ENCODE measurements at regions not wholly inside any gene's neighbourhood (a gene's known extent, or its start where the extent isn't known, plus 50 kb on each side); places are given as distances from the start of the nearest gene placed in this dataset.

GRCh38 chr3:159174715-159175692 is 373.1 kb downstream of the MFSD1 start:
- no peak for TF ChIP-seq CTCF (IDR thresholded peaks at IDR 0.05)
- TF ChIP-seq POLR2A (IDR thresholded peaks at IDR 0.05) = no peak
